WI38 (cell line): ENCODE measurements at regions not wholly inside any gene's neighbourhood (a gene's known extent, or its start where the extent isn't known, plus 50 kb on each side); places are given as distances from the start of the nearest gene placed in this dataset.

Experiments used
- H3K4me3 ChIP-seq: 2 replicates; pipeline ENCODE4 v1.5.1; 2011; ENCODE audit warnings: low read depth, mild to moderate bottlenecking, control low read depth, low read length
- TF ChIP-seq, protein P1 (sequence below): IDR thresholded peaks from 2 replicates; pipeline ENCODE4 v1.5.1; 2012; ENCODE audit warnings: low read depth, mild to moderate bottlenecking, control low read depth, low read length

DNA sequence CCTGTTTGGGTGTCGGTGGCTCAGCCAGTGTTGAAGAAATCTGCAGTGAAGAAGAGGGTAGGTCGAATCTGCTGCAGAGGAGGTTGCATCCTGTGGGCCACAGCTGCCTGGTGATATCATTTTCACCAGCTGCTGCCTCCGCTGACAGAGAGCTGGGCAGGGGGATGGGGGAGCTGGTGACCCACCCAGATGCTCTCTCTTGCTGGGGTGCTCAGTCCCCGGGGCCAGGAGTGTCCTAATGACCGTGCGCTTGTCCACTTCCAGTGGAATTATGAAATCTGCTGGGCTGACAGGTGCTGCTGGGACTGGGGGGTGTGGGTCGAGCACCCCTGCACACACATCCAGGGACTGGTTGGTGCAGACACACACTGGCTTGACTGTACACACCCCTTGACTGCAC lies 83.2 kb upstream of the IRX4 start:
- TF ChIP-seq, protein P1, sequence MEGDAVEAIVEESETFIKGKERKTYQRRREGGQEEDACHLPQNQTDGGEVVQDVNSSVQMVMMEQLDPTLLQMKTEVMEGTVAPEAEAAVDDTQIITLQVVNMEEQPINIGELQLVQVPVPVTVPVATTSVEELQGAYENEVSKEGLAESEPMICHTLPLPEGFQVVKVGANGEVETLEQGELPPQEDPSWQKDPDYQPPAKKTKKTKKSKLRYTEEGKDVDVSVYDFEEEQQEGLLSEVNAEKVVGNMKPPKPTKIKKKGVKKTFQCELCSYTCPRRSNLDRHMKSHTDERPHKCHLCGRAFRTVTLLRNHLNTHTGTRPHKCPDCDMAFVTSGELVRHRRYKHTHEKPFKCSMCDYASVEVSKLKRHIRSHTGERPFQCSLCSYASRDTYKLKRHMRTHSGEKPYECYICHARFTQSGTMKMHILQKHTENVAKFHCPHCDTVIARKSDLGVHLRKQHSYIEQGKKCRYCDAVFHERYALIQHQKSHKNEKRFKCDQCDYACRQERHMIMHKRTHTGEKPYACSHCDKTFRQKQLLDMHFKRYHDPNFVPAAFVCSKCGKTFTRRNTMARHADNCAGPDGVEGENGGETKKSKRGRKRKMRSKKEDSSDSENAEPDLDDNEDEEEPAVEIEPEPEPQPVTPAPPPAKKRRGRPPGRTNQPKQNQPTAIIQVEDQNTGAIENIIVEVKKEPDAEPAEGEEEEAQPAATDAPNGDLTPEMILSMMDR = no peak
- H3K4me3 ChIP-seq = no peak overlapping the region

DNA sequence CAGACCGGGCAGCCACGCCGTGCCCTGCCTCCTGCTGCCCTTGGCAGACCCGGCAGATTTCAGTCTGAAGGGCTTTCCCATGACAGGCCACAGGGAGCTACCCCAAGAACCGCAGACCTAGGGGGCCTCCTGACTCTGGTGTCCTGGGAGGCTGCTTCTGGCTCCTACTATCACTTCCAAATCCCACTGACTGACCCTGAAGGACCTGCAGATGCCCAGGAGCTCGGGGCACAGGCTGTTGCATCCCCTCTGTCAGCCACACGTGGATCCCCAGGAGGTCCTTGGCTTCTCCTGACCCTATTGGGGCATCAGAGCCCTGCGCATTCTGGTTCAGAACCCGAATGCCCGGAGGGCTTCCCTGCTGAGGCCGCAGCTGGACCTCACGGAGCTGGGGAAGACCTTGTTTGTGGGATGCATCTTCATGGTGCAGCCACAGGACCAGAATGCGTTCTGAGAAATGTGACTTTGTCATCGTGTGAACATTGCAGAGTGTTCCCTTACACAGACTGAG lies 81.3 kb upstream of the IRX4 start:
- TF ChIP-seq, protein P1 = no peak

GRCh38 chr5:1963358-1963757 lies 80.6 kb upstream of the IRX4 start:
- TF ChIP-seq, protein P1 = no peak

More for the DNA sequence above, 81.3 kb upstream of the IRX4 start:
- no peak overlapping the region for H3K4me3 ChIP-seq

DNA sequence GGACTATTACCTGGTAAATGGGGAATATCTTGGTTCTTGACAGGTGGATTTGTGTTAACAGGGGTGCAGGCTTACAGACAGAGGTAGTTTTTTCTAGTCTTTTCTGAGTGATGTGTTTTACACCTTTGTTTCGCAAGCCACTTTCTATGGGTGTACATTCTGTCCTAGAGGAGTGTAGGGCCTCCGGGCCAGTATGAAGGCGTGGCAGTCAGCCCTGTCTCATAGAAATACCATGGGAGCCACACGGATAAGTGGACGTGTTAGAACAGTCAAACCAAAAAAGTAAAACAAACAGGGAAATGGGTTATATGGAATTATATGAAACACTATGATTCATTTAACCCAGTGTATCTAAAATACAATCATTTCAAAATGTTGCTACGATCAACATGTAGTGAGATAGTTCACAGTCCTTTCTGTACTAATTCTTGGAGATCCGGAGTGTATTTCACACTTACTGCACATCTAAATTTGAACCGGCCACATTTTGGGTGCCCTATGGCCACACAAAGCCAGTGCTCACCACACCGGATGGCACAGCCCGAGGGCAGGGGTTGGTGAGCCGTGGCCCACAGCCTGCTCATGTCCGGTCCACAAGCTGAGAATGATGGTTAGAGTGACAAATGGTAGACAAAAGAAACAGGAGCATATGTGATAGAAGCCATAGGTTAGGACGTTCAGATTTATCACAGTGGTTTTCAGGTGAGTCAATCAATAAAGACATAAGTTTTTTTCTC lies 80.1 kb upstream of the IRX4 start:
- H3K4me3 ChIP-seq = no peak overlapping the region
- TF ChIP-seq, protein P1 = no peak

More at GRCh38 chr5:1963358-1963757, 80.6 kb upstream of the IRX4 start:
- H3K4me3 ChIP-seq = no peak overlapping the region

GRCh38 chr5:1961952-1962595 lies 79.3 kb upstream of the IRX4 start:
- TF ChIP-seq, protein P1 = no peak
- no peak overlapping the region for H3K4me3 ChIP-seq

GRCh38 chr5:1961304-1961946 lies 78.7 kb upstream of the IRX4 start:
- H3K4me3 ChIP-seq = no peak overlapping the region
- TF ChIP-seq, protein P1 = no peak
